ENCODE measurements at regions not wholly inside any gene's neighbourhood (a gene's known extent, or its start where the extent isn't known, plus 50 kb on each side); places are given as distances from the start of the nearest gene placed in this dataset.
A peak's percentile ranks its signal among the peaks of the same experiment; 100 is the strongest.

DNA sequence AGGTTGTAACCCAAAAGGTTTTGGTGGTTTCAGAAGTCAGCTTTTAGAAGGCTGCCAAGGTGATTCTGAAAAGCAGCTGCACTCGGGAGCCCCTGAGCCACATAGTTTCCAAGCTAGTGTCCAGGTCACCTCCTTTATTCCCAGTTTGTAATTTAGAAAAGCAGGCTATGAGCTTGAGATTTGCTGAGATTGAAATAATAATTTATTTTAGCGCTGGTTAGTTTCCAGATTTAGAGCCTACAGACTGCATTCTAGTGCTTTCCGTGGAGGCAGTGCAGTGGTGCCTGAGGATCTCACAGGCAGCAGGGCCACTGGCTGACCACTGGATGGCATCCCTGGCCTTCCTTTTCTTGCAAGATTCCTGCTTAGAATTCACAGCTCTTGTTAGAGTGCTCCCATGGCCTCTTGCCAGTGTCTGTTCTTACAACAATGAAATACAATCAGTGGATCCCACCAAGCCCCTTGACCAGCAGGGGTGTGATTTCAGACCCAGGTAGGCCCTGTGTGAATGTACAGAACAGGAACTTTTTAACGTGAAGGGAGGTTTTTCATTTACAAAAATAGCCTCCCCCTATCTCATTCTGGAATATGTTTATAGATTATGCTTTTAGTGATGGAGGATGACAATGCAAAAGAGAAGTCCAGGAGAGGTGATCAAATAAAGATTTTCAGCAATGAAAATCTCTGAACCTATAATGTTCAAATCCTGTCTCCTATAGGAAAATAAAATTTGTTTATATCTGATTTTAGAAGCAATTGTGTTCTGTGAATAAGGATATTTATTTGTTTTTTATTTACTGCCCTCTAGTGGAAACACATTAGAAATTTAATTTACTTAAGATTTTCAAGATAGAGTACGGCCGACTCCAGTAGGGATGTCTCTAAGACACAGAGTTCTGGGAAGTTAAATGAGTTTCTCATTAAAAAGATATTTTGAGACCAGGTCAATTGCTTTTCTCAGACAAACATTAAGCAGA, 362.1 kb upstream of the STXBP6 start:
- TF ChIP-seq TAF1 (IDR thresholded peaks at IDR 0.05; ENCODE audit: low read depth) (no peak), EP300 (conservative IDR thresholded peaks at IDR 0.05; ENCODE audit: poor library complexity, severe bottlenecking) (no peak), EZH2 (IDR thresholded peaks at IDR 0.05; ENCODE audit: borderline replicate concordance, insufficient read depth, low read length, poor library complexity, severe bottlenecking) (no peak)
- TF ChIP-seq, protein P1, sequence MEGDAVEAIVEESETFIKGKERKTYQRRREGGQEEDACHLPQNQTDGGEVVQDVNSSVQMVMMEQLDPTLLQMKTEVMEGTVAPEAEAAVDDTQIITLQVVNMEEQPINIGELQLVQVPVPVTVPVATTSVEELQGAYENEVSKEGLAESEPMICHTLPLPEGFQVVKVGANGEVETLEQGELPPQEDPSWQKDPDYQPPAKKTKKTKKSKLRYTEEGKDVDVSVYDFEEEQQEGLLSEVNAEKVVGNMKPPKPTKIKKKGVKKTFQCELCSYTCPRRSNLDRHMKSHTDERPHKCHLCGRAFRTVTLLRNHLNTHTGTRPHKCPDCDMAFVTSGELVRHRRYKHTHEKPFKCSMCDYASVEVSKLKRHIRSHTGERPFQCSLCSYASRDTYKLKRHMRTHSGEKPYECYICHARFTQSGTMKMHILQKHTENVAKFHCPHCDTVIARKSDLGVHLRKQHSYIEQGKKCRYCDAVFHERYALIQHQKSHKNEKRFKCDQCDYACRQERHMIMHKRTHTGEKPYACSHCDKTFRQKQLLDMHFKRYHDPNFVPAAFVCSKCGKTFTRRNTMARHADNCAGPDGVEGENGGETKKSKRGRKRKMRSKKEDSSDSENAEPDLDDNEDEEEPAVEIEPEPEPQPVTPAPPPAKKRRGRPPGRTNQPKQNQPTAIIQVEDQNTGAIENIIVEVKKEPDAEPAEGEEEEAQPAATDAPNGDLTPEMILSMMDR (IDR thresholded peaks at IDR 0.05; ENCODE audit: poor library complexity, severe bottlenecking) = peak; percentile 59
